HG02938 (cell line): ENCODE measurements at regions not wholly inside any gene's neighbourhood (a gene's known extent, or its start where the extent isn't known, plus 50 kb on each side); places are given as distances from the start of the nearest gene placed in this dataset.

Experiments used
- ATAC-seq: cut with Tn5 transposase; IDR thresholded peaks from one replicate; pipeline ENCODE4 v1.9.1; 2021; ENCODE audit warnings: mild to moderate bottlenecking, moderate library complexity; ENCODE audit not compliant: unreplicated experiment

- no peak for ATAC-seq
Observed at GRCh38 chr2:30046979-30047378, 99.8 kb upstream of the YPEL5 start.

DNA sequence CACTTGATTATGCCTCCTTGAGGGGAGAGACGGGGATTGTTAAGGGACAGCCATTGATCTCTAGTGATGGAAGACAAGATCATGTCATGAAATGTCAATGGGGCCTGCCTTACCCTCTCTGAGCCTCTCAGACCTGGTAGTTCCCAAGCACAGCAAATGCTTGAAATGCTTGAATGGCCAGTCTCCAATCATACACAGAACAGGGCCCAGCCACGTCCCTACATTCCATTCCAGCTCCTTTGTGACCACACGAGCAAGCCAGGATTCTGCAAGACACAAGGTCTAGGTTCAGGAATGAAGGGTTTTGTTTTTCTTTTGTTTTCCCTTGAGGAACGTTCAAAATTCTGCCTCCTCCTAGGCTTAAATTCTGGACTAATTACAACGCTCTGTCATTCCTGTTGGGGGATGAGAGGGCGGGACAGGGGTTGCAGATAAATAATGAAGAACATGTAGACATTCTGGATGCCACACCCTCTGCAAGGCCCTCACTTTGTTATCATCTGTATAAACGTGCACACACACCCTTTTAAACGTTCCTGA lies 98.1 kb upstream of the YPEL5 start:
- no peak for ATAC-seq

GRCh38 chr2:30055548-30055947 lies 91.3 kb upstream of the YPEL5 start:
- ATAC-seq: no peak

DNA sequence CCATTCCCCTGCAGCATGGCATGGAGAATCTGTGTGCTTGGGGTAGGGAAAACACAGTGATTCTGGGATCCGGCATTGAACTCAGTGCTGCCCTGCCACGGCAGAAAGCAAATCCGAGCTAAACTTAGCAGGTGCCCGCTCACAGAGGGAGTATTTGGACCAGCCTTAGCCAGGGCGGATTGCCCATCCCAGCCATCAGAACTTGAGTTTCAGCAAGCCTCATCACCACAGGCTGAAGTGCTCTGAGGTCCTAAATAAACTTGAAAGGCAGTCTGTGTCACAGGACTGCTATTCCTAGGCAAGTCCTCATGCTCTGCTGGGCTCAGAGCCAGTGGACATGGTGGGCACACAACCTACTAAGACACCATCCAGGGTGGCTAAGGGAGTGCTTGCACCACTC lies 86.2 kb upstream of the YPEL5 start:
- ATAC-seq: no peak

GRCh38 chr2:30068067-30068466 lies 78.7 kb upstream of the YPEL5 start:
- no peak for ATAC-seq

DNA sequence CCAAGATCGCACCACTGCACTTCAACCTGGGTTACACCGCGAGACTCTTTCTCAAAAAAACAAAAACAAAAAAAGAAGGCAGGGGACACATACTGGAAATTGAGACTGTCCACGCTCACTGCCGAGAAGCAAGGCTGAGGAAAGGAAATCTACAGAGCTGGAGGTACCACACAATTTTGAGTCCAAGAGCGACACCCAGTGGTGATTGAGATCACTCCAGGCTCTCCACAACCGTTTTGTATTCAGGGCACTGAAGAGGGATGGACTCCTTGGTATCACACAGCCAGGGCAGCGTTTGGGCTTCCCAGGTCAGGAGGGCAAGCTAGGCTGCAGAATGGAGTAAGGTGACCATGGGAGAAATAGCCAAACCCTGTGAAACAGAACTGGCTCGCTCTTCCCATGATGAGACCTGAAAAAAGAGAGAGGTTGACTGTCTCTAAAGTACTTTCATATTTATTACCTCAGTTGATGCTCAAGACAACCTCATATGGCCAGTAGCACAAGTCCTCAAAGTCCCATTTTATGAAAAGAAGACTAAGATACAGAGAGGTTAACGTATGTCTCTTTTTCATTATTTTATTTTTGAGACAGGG lies 74.5 kb upstream of the YPEL5 start:
- peak; percentile 67 for ATAC-seq

- no peak for ATAC-seq
Observed at GRCh38 chr2:30073523-30073922, 73.3 kb upstream of the YPEL5 start.

DNA sequence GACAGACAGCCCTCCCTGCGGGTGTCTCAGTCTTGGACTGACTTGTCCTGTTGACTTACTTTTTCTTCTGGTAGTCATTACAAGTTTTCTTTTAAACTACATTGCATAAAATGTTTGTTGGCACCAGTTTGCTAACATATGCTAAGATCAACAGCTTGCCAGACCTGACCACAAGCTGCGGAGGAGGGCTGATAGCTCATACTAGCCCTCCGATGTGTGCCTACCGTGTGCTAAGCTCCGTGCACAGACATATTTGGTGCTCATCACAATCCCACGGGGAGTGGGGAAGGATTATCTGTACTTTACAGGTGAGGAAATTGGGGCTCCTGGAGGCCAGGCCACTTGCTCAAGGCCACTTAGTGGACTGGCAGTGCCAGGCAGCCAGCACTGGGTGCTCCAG lies 72.8 kb upstream of the YPEL5 start:
- no peak for ATAC-seq

GRCh38 chr2:30078521-30078920 lies 68.3 kb upstream of the YPEL5 start:
- no peak for ATAC-seq

DNA sequence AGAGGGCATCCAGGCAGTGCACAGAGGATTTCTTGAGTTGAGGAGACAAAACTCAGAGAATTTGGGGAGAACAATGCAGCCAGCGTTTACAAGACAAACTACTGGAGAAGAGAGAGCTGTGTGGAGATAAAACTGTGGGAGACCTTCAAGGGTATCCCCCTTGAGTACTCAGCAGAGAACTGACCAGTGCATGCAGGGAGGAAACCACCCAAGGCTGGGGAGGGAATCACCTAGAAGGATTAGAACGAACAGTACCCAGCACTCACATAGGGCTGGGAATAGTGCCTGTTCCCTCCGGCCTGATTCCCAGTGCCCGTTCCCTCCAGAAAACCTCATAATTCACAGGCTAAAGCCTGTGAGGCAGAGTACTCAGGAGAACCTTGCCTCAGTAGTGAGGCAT lies 61.9 kb upstream of the YPEL5 start:
- ATAC-seq: no peak

DNA sequence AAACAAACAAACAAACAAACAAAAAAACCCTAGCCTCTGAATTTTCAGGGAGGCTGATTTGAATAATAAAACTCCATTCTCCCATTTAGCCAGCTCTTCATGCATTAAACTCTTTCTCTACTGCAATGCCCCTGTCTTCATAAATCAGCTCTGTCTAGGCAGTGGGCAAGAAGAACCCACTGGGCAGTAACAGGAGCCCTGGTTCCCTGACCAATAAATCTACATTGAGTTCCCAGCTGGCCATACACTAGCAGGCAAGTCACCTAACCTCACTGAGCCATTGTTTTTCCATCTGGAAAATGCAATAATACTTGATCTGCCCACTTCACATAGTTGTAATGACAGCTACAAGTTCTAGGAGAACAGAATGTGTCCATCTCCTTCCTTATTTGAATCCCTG lies 57.6 kb upstream of the YPEL5 start:
- no peak for ATAC-seq

GRCh38 chr2:30095402-30095801 lies 51.4 kb upstream of the YPEL5 start:
- ATAC-seq: no peak

- no peak for ATAC-seq
Observed at GRCh38 chr2:30096451-30096850, 50.4 kb upstream of the YPEL5 start.
